ENCODE measurements at regions not wholly inside any gene's neighbourhood (a gene's known extent, or its start where the extent isn't known, plus 50 kb on each side); places are given as distances from the start of the nearest gene placed in this dataset.

DNA sequence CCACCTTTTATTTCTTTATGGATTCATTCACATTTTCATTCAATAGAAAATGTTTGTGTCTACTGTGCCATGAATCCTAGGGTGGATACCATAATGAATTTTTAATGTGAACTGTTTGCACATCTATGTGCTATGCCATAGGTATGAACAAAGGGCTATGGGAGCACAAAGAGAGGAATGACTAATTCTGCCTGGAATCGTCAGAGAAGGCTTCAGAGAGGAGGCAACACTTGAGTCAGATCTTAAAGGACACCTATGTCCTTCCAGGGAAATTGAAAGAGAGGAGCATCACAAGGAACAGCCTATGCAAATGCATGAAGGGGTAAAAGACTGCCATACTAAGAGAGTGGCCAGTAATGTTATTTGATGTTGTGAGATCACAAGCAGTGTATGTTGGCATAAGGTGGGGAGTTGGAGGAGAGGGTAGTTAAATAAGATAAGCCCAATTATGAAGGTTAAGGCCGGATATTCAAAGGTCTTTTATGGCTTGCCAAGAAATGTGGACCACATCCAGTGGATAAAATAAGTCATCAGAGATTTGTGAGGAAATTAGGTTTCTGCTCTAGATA lies 246.7 kb downstream of the GRIN2B start:
- no peak for DNase-seq (ENCODE audit: low spot score in 2 of 2)
- no peaks in the 10 kb centered on the region for H3K9me3 Mint-ChIP-seq
- ATAC-seq (replicated peaks; ENCODE audit: extremely low read depth, poor library complexity, severe bottlenecking), result no peak
- H3K36me3 Mint-ChIP-seq (ENCODE audit: insufficient read depth), result no peaks in the 10 kb centered on the region
- H3K27me3 Mint-ChIP-seq, result no peaks in the 10 kb centered on the region
- H3K4me1 Mint-ChIP-seq, result no peaks in the 10 kb centered on the region
- no peak overlapping the region for H3K4me3 Mint-ChIP-seq
- no peak overlapping the region for H3K27ac Mint-ChIP-seq (ENCODE audit: low read depth)

- Mint-ChIP-seq H3K27ac (ENCODE audit: low read depth) (no peak overlapping the region), H3K4me3 (no peak overlapping the region), H3K4me1 (no peaks in the 10 kb centered on the region), H3K27me3 (no peaks in the 10 kb centered on the region), H3K36me3 (ENCODE audit: insufficient read depth) (no peaks in the 10 kb centered on the region), H3K9me3 (no peaks in the 10 kb centered on the region)
- DNase-seq (ENCODE audit: low spot score in 2 of 2) (no peak), ATAC-seq (replicated peaks; ENCODE audit: extremely low read depth, poor library complexity, severe bottlenecking) (no peak)
These were observed 253.7 kb downstream of the GRIN2B start for GRCh38 chr12:13727707-13728195.

- no peaks in the 10 kb centered on the region for H3K4me1 Mint-ChIP-seq
- no peaks in the 10 kb centered on the region for H3K27me3 Mint-ChIP-seq
- no peak for DNase-seq (ENCODE audit: low spot score in 2 of 2)
- no peaks in the 10 kb centered on the region for H3K9me3 Mint-ChIP-seq
- H3K36me3 Mint-ChIP-seq (ENCODE audit: insufficient read depth), result no peaks in the 10 kb centered on the region
- no peak overlapping the region for H3K27ac Mint-ChIP-seq (ENCODE audit: low read depth)
- ATAC-seq (replicated peaks; ENCODE audit: extremely low read depth, poor library complexity, severe bottlenecking), result no peak
- H3K4me3 Mint-ChIP-seq, result no peak overlapping the region
These were observed 256.4 kb downstream of the GRIN2B start for GRCh38 chr12:13725049-13725448.

DNA sequence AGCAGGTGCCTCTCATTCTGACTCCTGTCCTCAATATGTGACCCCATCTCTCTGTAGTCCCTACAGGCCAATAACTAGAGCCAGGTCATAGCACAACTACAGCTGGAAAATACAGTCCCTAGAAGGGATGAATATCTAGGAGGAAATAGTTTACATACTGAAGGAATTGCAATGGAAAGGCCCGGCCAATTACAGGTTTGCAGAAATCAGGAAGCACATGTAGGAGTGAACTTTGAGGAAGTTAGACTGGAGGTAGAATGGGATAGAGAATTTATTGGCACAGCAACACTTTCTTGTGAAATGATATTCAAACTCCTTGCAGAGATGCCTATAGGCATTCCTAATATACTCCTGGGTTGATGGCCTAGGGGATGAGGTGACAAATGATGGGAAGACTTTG lies 257.3 kb downstream of the GRIN2B start:
- H3K4me1 Mint-ChIP-seq, result no peaks in the 10 kb centered on the region
- no peaks in the 10 kb centered on the region for H3K27me3 Mint-ChIP-seq
- H3K27ac Mint-ChIP-seq (ENCODE audit: low read depth), result no peak overlapping the region
- H3K36me3 Mint-ChIP-seq (ENCODE audit: insufficient read depth), result no peaks in the 10 kb centered on the region
- ATAC-seq (replicated peaks; ENCODE audit: extremely low read depth, poor library complexity, severe bottlenecking) (no peak), DNase-seq (ENCODE audit: low spot score in 2 of 2) (no peak)
- H3K4me3 Mint-ChIP-seq, result no peak overlapping the region
- peaks cover under 1% of the 10 kb centered on the region for H3K9me3 Mint-ChIP-seq

- DNase-seq (ENCODE audit: low spot score in 2 of 2), result no peak
- Mint-ChIP-seq H3K9me3 (peaks cover 4% of the 10 kb centered on the region), H3K36me3 (ENCODE audit: insufficient read depth) (no peaks in the 10 kb centered on the region), H3K4me3 (no peak overlapping the region), H3K27ac (ENCODE audit: low read depth) (no peak overlapping the region), H3K27me3 (no peaks in the 10 kb centered on the region), H3K4me1 (no peaks in the 10 kb centered on the region)
- ATAC-seq (replicated peaks; ENCODE audit: extremely low read depth, poor library complexity, severe bottlenecking), result no peak
These were observed 261.4 kb downstream of the GRIN2B start for GRCh38 chr12:13719986-13720385.

DNA sequence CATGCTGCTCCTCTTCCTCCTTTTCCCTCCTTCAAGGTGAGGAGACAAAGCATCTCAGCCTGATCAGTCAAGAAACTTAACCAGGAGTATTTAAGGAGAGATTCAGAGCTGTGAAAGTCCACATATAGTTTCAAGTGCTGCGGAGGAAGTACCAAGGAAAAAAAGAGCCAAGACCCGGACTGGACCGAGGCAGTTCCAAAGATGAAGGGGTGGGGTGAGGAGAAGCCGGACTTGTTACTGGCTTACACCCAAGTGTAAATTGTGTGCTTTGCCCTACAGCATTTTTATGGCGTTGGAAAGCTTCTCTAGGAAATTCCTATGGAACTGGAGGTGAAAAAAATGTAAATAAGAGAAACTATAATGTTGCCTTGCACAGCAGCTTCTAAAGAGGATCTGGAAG lies 263.1 kb downstream of the GRIN2B start:
- no peak for ATAC-seq (replicated peaks; ENCODE audit: extremely low read depth, poor library complexity, severe bottlenecking)
- no peak overlapping the region for H3K27ac Mint-ChIP-seq (ENCODE audit: low read depth)
- no peak overlapping the region for H3K4me3 Mint-ChIP-seq

DNA sequence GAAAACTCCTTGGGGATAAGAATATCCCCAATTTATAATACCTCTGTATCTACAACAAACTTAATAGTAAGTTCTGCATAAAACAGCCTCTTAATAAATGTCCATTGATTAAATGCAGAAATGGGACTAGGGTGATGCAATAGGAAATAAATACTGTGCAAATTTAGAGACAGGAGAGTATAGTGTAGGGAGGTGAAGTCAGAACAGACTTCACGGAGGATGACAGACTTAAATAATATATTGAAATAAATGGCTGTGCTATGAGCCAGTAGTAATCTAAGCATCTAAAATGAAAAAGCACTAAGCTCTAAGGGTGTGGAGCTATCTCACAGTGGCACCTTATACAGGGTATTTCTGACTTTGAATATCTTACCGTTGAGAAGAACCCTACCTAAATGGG lies 265.3 kb downstream of the GRIN2B start:
- Mint-ChIP-seq H3K4me3 (no peak overlapping the region), H3K27ac (ENCODE audit: low read depth) (no peak overlapping the region), H3K27me3 (no peaks in the 10 kb centered on the region), H3K36me3 (ENCODE audit: insufficient read depth) (no peaks in the 10 kb centered on the region), H3K4me1 (no peaks in the 10 kb centered on the region), H3K9me3 (peaks cover 4% of the 10 kb centered on the region)
- DNase-seq (ENCODE audit: low spot score in 2 of 2), result no peak
- ATAC-seq (replicated peaks; ENCODE audit: extremely low read depth, poor library complexity, severe bottlenecking), result no peak

More for the DNA sequence above, 263.1 kb downstream of the GRIN2B start:
- Mint-ChIP-seq H3K9me3 (peaks cover 4% of the 10 kb centered on the region), H3K27me3 (no peaks in the 10 kb centered on the region), H3K36me3 (ENCODE audit: insufficient read depth) (no peaks in the 10 kb centered on the region), H3K4me1 (no peaks in the 10 kb centered on the region)
- DNase-seq (ENCODE audit: low spot score in 2 of 2), result no peak

DNA sequence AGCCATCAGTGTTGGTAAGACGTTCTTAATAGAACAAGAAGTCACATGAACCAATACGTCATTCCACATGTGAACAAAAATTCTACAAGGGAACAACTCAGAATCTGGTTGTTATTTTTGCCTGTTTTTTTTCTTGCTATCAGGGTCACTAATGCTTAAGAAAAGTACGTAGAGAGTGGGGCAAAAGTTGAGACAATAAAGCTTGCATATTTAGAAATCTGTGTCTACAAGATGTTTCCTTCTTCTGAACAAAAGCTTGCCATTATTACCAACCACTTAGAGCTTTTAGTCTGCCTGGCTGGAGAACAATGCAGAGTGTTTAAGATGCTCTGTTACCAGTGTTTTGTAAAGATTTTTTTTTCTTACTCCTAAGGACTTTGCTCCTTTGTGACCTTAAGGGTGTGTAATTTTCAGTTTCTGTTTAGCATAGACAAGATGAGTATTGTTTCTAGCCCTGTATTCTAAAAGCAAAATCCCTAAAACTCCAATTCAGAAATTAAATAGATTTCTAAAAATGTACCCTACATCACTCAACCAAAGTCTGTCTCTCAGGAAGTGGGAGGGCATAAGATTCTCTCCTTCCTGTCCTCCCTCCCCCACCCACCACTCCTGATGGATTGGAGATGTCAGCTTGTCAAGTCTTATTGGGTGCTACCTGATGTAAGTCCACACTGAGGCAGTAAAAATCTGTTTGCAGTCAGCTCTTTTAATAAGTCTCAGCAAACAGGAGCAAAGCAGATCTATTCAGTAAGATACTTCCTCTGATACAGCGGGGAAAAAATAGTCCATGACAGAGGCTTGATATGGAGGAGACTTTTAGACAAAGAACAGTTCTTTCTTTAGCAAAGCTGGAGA lies 267.6 kb downstream of the GRIN2B start:
- no peak overlapping the region for H3K27ac Mint-ChIP-seq (ENCODE audit: low read depth)
- H3K27me3 Mint-ChIP-seq, result no peaks in the 10 kb centered on the region
- ATAC-seq (replicated peaks; ENCODE audit: extremely low read depth, poor library complexity, severe bottlenecking) (no peak), DNase-seq (ENCODE audit: low spot score in 2 of 2) (no peak)
- no peaks in the 10 kb centered on the region for H3K9me3 Mint-ChIP-seq
- H3K4me3 Mint-ChIP-seq, result no peak overlapping the region
- H3K4me1 Mint-ChIP-seq, result no peaks in the 10 kb centered on the region
- H3K36me3 Mint-ChIP-seq (ENCODE audit: insufficient read depth), result no peaks in the 10 kb centered on the region

DNA sequence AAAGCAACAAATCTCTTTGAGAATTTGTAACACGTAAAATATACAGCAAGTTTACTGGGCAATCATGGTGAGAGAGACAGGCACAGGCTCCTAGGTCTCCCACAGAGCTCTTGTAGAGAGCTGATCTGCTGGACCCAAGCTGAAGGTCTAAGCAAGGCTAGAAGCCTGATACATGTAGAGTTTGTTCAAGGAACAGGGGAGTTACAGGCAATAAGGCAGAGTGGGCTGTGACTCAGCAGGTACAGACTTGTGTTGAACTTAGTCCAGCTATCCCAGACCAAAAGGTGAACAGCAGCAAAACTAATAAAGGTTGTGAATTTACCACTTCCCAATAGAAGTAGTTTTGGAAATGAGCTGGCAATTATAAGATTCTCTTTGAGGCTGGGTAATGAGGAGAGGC lies 273.6 kb downstream of the GRIN2B start:
- Mint-ChIP-seq H3K36me3 (ENCODE audit: insufficient read depth) (no peaks in the 10 kb centered on the region), H3K4me3 (no peak overlapping the region), H3K4me1 (no peaks in the 10 kb centered on the region), H3K27me3 (peaks cover 10% of the 10 kb centered on the region), H3K9me3 (no peaks in the 10 kb centered on the region), H3K27ac (ENCODE audit: low read depth) (no peak overlapping the region)
- no peak for ATAC-seq (replicated peaks; ENCODE audit: extremely low read depth, poor library complexity, severe bottlenecking)
- no peak for DNase-seq (ENCODE audit: low spot score in 2 of 2)

DNA sequence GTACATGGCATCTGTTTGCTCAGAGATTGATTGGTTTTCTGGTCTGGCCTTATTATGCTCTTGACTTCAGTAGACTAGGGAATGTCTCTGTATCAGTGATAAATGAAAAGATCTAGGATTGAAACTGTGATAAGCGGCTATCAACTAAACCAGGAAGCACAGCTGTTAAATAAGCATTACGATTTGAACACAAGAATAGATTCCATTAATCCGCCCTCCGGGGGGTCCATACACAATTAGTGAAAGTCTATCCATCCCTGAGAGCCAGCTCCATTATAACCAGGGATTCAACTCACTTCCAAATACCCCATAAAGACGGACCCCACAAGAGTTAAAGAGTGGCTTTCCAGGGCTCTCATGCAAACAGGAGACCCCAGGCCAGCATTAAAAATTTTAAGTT lies 279.0 kb downstream of the GRIN2B start:
- Mint-ChIP-seq H3K36me3 (ENCODE audit: insufficient read depth) (no peaks in the 10 kb centered on the region), H3K4me3 (no peak overlapping the region), H3K4me1 (no peaks in the 10 kb centered on the region), H3K27ac (ENCODE audit: low read depth) (no peak overlapping the region), H3K27me3 (peaks cover 10% of the 10 kb centered on the region), H3K9me3 (no peaks in the 10 kb centered on the region)
- ATAC-seq (replicated peaks; ENCODE audit: extremely low read depth, poor library complexity, severe bottlenecking) (no peak), DNase-seq (ENCODE audit: low spot score in 2 of 2) (no peak)

DNA sequence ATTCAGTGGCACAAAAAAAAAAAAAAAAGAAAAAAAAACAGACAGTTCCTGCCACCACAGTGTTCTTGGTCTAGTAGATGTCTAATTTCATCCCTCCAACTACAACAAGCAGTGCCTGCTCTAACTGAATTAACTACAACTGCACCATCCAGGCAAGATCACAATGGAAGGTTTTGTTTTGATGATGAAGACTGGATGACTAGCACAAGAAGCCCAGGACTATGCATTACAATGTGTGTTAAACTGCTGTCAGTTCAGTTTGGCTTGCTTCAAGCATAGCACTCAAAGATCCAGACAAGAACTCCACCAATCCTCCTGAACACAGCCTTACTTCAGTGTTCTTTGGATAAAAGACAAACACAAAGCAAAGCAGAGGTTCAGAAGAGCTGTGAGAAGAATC lies 279.9 kb downstream of the GRIN2B start:
- Mint-ChIP-seq H3K27ac (ENCODE audit: low read depth) (no peak overlapping the region), H3K9me3 (no peaks in the 10 kb centered on the region), H3K4me1 (no peaks in the 10 kb centered on the region), H3K27me3 (peaks cover 5% of the 10 kb centered on the region), H3K4me3 (no peak overlapping the region), H3K36me3 (ENCODE audit: insufficient read depth) (no peaks in the 10 kb centered on the region)
- ATAC-seq (replicated peaks; ENCODE audit: extremely low read depth, poor library complexity, severe bottlenecking) (no peak), DNase-seq (ENCODE audit: low spot score in 2 of 2) (no peak)

DNA sequence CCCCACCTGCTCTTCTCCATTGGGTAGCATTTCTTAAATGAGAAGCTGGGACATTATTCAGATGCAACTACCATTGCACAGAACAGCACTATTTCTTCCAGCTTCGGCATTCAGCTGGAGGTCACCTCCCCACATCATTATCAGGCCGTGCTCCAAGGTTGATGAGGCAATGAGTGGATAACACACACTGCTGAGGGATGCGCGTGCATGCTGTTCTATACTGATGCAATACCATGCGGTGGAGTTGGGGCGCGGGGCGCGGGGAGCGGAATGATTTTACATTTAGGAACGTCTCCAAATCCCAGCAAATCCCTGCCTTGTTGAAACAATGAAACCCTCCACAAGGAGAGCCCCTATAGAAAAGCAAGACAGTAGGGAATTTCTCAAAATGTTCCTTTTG lies 283.4 kb downstream of the GRIN2B start:
- Mint-ChIP-seq H3K4me3 (no peak overlapping the region), H3K36me3 (ENCODE audit: insufficient read depth) (no peaks in the 10 kb centered on the region), H3K9me3 (peaks cover 7% of the 10 kb centered on the region), H3K27me3 (no peaks in the 10 kb centered on the region), H3K27ac (ENCODE audit: low read depth) (no peak overlapping the region), H3K4me1 (no peaks in the 10 kb centered on the region)
- ATAC-seq (replicated peaks; ENCODE audit: extremely low read depth, poor library complexity, severe bottlenecking) (no peak), DNase-seq (ENCODE audit: low spot score in 2 of 2) (no peak)

GRCh38 chr12:13695781-13696180 lies 285.6 kb downstream of the GRIN2B start:
- H3K9me3 Mint-ChIP-seq, result peaks cover 13% of the 10 kb centered on the region
- H3K27me3 Mint-ChIP-seq, result no peaks in the 10 kb centered on the region
- H3K27ac Mint-ChIP-seq (ENCODE audit: low read depth), result no peak overlapping the region
- no peaks in the 10 kb centered on the region for H3K4me1 Mint-ChIP-seq
- H3K36me3 Mint-ChIP-seq (ENCODE audit: insufficient read depth), result no peaks in the 10 kb centered on the region
- no peak overlapping the region for H3K4me3 Mint-ChIP-seq
- ATAC-seq (replicated peaks; ENCODE audit: extremely low read depth, poor library complexity, severe bottlenecking), result no peak
- DNase-seq (ENCODE audit: low spot score in 2 of 2), result no peak

Measured in central memory CD8-positive, alpha-beta T cell (primary cell).